Pancreas (tissue), 10 donors: ENCODE measurements at regions not wholly inside any gene's neighbourhood (a gene's known extent, or its start where the extent isn't known, plus 50 kb on each side); places are given as distances from the start of the nearest gene placed in this dataset.

Experiments
- ATAC-seq, 4 donors: fragments of 200-7000 bp; cut with Tn5 transposase; one replicate each; pipeline versions ENCODE4 v1.8.0 to v1.9.1; 2020; ENCODE audit warnings: mild to moderate bottlenecking in 4 of 4, moderate library complexity in 4 of 4
- DNase-seq, 6 donors: peaks; one replicate each; pipeline ENCODE4 v3.0.0-alpha.2; 2020
- FAIRE-seq: peaks from 2 replicates; lab custom pipeline; 2012; peaks lifted over from hg19 to GRCh38; lab: Jason Lieb, UNC
- H3K27ac ChIP-seq, 4 donors: fragments of 200-600 bp; sonication (generic); 1 replicate in 3 of 4; 2 replicates in 1 of 4; pipeline versions ENCODE4 v1.5.0 to v1.8.0; 2020
- H3K27me3 ChIP-seq, 4 donors: fragments of 200-600 bp; one replicate each; pipeline ENCODE4 v1.8.0; 2021
- H3K36me3 ChIP-seq, 3 donors: fragments of 200-600 bp; sonication (generic) in 1 of 3; one replicate each; pipeline versions ENCODE4 v1.5.0 to v1.8.0; 2020 to 2021
- H3K4me1 ChIP-seq, 3 donors: fragments of 200-600 bp; one replicate each; pipeline ENCODE4 v1.8.0; 2021
- H3K4me3 ChIP-seq, 4 donors: fragments of 200-600 bp; sonication (generic) in 2 of 4; one replicate each; pipeline versions ENCODE4 v1.5.0 to v1.8.0; 2020 to 2021
- H3K9me3 ChIP-seq, 4 donors: fragments of 200-600 bp; one replicate each; pipeline ENCODE4 v1.8.0; 2021
- WGBS, 2 donors: extraction: QIAGEN DNeasy Blood & Tissue Kit; methylation state at CpG; one replicate each; pipeline ENCODE4 v1.1.7; 2013; 5-methylcytosine and 5-hydroxymethylcytosine counted together
- intact Hi-C, 3 donors: fragments of 100-400 bp; cut with DNase I; formaldehyde crosslinking; loops; one replicate each; pipeline versions ENCODE4 v1.11.1 to v1.14.2; 2022
- TF ChIP-seq, protein P1 (sequence below), 4 donors: fragments of 200-600 bp; sonication (generic) in 3 of 4; IDR thresholded peaks; one replicate each; pipeline versions ENCODE4 v1.5.0 to v1.8.0; 2021; ENCODE audit warnings: antibody characterized with exemption in 4 of 4
- donor health status: healthy with polysubstance abuse.
- donor health status: DM: no; HTN: no; CAD: no; lungs with moderate emphysema.
- donor health status: DM: no; HTN: no; CAD: no.
- donor health status: control.
- donor health status: control.
- donor health status: Bipolar disorder and iron deficiency.
- donor health status: DM: yes; HTN: yes; CAD: no.
- donor health status: DM: no; HTN: no; CAD: no.
- donor health status: DM: no; HTN: no; CAD: no.
- donor health status: DM: yes; HTN: yes; CAD: no.

DNA sequence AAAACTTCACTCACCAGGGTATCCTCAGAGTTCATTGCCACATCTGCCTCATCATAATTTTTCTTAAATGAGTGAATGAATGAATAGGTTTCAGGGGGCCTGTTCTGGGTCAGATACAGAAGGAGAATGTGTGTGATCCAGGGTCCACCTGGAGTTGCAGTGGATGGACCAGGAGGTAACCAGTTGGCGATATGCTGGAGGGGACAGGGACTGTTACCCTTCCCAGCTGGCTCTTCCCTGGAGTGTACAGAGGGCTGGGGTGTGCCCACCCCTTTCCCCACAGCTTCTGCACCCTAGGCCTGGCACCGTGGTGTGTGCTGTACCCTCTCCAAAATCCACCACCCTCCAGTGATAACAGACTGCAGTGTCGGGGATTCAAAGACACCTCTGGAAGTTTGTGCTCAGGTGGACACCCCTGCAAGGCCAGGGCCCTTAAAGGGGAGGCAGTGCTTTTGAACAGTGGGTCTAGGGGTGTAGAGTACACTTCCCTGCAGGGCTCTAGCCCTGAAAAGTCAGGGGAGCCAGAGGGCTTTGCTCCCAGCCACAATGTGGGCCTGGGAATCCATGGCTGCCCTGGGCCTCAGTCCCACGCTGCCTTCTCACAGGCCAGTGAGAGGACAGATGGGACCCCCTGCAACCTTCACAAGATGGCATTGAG is 134.4 kb upstream of the UNC5B start:
- WGBS, 2 donors, result 76 to 85% methylated on average over 4 of the region's 4 CpGs
- ATAC-seq (no peak), FAIRE-seq (no peak), DNase-seq (no peak)
- no peak overlapping the region for H3K27ac ChIP-seq
- no peaks in the 10 kb centered on the region for H3K4me1 ChIP-seq
- no peaks in the 10 kb centered on the region for H3K36me3 ChIP-seq
- H3K9me3 ChIP-seq, result no peaks in the 10 kb centered on the region
- no peaks in the 10 kb centered on the region for H3K27me3 ChIP-seq
- no peak overlapping the region for H3K4me3 ChIP-seq
- intact Hi-C loops, result no loop called here
- TF ChIP-seq, protein P1, sequence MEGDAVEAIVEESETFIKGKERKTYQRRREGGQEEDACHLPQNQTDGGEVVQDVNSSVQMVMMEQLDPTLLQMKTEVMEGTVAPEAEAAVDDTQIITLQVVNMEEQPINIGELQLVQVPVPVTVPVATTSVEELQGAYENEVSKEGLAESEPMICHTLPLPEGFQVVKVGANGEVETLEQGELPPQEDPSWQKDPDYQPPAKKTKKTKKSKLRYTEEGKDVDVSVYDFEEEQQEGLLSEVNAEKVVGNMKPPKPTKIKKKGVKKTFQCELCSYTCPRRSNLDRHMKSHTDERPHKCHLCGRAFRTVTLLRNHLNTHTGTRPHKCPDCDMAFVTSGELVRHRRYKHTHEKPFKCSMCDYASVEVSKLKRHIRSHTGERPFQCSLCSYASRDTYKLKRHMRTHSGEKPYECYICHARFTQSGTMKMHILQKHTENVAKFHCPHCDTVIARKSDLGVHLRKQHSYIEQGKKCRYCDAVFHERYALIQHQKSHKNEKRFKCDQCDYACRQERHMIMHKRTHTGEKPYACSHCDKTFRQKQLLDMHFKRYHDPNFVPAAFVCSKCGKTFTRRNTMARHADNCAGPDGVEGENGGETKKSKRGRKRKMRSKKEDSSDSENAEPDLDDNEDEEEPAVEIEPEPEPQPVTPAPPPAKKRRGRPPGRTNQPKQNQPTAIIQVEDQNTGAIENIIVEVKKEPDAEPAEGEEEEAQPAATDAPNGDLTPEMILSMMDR (IDR thresholded peaks at IDR 0.05), result no peak

- H3K27me3 ChIP-seq, result no peaks in the 10 kb centered on the region
- no peak overlapping the region for H3K27ac ChIP-seq
- ATAC-seq, result no peak
- no peak for FAIRE-seq
- H3K36me3 ChIP-seq, result no peaks in the 10 kb centered on the region
- intact Hi-C loops, result no loop called here
- H3K9me3 ChIP-seq, result no peaks in the 10 kb centered on the region
- no peaks in the 10 kb centered on the region for H3K4me1 ChIP-seq
- no peak overlapping the region for H3K4me3 ChIP-seq
- TF ChIP-seq, protein P1 (IDR thresholded peaks at IDR 0.05), result no peak
- 78 to 85% methylated on average over 14 of the region's 14 CpGs for WGBS, 2 donors
- DNase-seq, result peak in 1 of 6 donors; percentile 25
These were observed 133.8 kb upstream of the UNC5B start for GRCh38 chr10:71078454-71079145.

- FAIRE-seq, result no peak
- TF ChIP-seq, protein P1 (IDR thresholded peaks at IDR 0.05), result no peak
- no peak overlapping the region for H3K4me3 ChIP-seq
- no peak for ATAC-seq
- intact Hi-C loops, result no loop called here
- H3K4me1 ChIP-seq, result no peaks in the 10 kb centered on the region
- H3K27me3 ChIP-seq, result no peaks in the 10 kb centered on the region
- no peaks in the 10 kb centered on the region for H3K36me3 ChIP-seq
- no peak overlapping the region for H3K27ac ChIP-seq
- WGBS, 2 donors, result 71 to 91% methylated on average over 12 of the region's 12 CpGs
- H3K9me3 ChIP-seq, result no peaks in the 10 kb centered on the region
- DNase-seq, result peak in 1 of 6 donors; percentile 28
These were observed 132.5 kb upstream of the UNC5B start for GRCh38 chr10:71079761-71080380.

DNA sequence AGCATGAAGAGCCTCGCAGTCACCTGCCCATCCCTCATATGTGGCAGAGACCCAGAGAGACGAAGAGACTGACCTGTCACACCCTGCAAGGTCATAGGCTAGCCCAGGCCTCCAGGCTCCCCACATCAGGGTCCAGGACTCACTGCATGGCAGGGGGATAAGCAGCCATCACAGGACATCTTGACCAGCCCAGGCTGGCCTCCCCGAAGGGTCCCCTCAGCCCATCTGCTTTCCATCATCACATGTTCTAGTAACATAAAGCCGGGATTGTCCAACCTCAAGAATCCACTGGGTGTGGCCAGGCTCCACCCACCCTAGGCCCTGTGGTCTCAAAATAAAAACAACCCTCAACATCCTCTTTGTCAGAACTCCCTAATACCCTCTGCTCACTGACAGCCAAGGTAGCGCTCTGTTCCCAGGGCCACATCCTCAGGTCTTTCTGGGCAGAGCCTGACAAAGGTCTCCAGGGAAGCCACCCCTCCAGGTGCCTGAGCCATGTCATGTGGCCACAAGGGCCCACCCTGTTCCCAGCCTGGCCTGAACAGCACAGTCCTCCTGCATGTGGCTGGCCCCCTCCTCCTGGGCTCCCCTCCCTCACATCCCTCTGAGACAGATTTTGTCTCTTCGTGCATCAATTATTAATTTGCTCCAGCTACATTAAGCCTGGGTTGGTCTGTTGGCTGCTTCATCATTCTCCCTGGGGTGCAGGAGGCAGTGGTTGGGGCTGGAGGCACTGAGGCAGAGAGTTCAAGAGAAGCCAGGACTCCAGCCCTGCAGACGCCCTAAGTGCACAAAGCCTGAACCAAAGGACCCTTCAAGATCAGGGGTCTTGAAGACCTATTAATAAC is 131.8 kb upstream of the UNC5B start:
- Histone ChIP-seq H3K27me3 (no peaks in the 10 kb centered on the region), H3K4me1 (no peaks in the 10 kb centered on the region), H3K27ac (no peak overlapping the region), H3K9me3 (no peaks in the 10 kb centered on the region), H3K4me3 (no peak overlapping the region), H3K36me3 (no peaks in the 10 kb centered on the region)
- DNase-seq (peak in 2 of 6 donors; percentile 1 to 31), FAIRE-seq (no peak), ATAC-seq (no peak)
- WGBS, 2 donors, result 78 to 82% methylated on average over 7 of the region's 7 CpGs
- intact Hi-C loops, result no loop called here
- TF ChIP-seq, protein P1 (IDR thresholded peaks at IDR 0.05), result no peak
